Stimulated activated CD8-positive, alpha-beta memory T cell treated with anti-CD3 and anti-CD28 coated beads, Interleukin-7, amount 100 ng/mL, for 24 hours (primary cell): ENCODE measurements at regions not wholly inside any gene's neighbourhood (a gene's known extent, or its start where the extent isn't known, plus 50 kb on each side); places are given as distances from the start of the nearest gene placed in this dataset.

Source experiments
- DNase-seq: peaks from one replicate; pipeline ENCODE4 v3.0.0-alpha.2; 2020; ENCODE audit warnings: low read depth

GRCh38 chr11:80346353-80347059, 905.7 kb upstream of the TENM4 start:
- no peak for DNase-seq

GRCh38 chr11:80343436-80343835, 902.6 kb upstream of the TENM4 start:
- no peak for DNase-seq

- no peak for DNase-seq
Observed at GRCh38 chr11:80338231-80338630, 897.4 kb upstream of the TENM4 start.

- DNase-seq = no peak
Observed at GRCh38 chr11:80331694-80332093, 890.9 kb upstream of the TENM4 start.

GRCh38 chr11:80330264-80330663, 889.4 kb upstream of the TENM4 start:
- no peak for DNase-seq

- DNase-seq = no peak
Observed at GRCh38 chr11:80328774-80329173, 887.9 kb upstream of the TENM4 start.

GRCh38 chr11:80327956-80328614, 887.3 kb upstream of the TENM4 start:
- DNase-seq = no peak

- DNase-seq = no peak
Observed at GRCh38 chr11:80321786-80322185, 881.0 kb upstream of the TENM4 start.

- no peak for DNase-seq
Observed at GRCh38 chr11:80320765-80321164, 879.9 kb upstream of the TENM4 start.

- no peak for DNase-seq
Observed at GRCh38 chr11:80320226-80320625, 879.4 kb upstream of the TENM4 start.

GRCh38 chr11:80317612-80318011, 876.8 kb upstream of the TENM4 start:
- DNase-seq = no peak

GRCh38 chr11:80315200-80315599, 874.4 kb upstream of the TENM4 start:
- no peak for DNase-seq

- no peak for DNase-seq
Observed at GRCh38 chr11:80309301-80309700, 868.5 kb upstream of the TENM4 start.

- DNase-seq = no peak
Observed at GRCh38 chr11:80307676-80308075, 866.8 kb upstream of the TENM4 start.

- DNase-seq = no peak
Observed at GRCh38 chr11:80297858-80298632, 857.2 kb upstream of the TENM4 start.

- DNase-seq = no peak
Observed at GRCh38 chr11:80293293-80293692, 852.5 kb upstream of the TENM4 start.

- no peak for DNase-seq
Observed at GRCh38 chr11:80284946-80285785, 844.3 kb upstream of the TENM4 start.

- no peak for DNase-seq
Observed at GRCh38 chr11:80282643-80283042, 841.8 kb upstream of the TENM4 start.

GRCh38 chr11:80281194-80281593, 840.4 kb upstream of the TENM4 start:
- DNase-seq = no peak

- DNase-seq = no peak
Observed at GRCh38 chr11:80280737-80281136, 839.9 kb upstream of the TENM4 start.

GRCh38 chr11:80261776-80262175, 820.9 kb upstream of the TENM4 start:
- no peak for DNase-seq
